ENCODE measurements at regions not wholly inside any gene's neighbourhood (a gene's known extent, or its start where the extent isn't known, plus 50 kb on each side); places are given as distances from the start of the nearest gene placed in this dataset.

GRCh38 chr12:53852061-53852460 lies 86.6 kb upstream of the HOXC13 start:
- Histone ChIP-seq H3K4ac (replicated peaks; ENCODE audit: insufficient read length, low read depth, low read length) (no peak overlapping the region), H2BK5ac (ENCODE audit: low read depth, low read length) (no peak overlapping the region), H3K4me1 (replicated peaks in 1 of 4; ENCODE audit: control insufficient read depth in 3 of 4, insufficient read depth in 4 of 4, low read length in 3 of 4) (no peaks in the 10 kb centered on the region), H3K4me2 (ENCODE audit: insufficient read depth in 1 of 2, low read depth in 2 of 2, low read length in 2 of 2) (no peak overlapping the region), H2BK20ac (ENCODE audit: low read length) (no peak overlapping the region), H4K91ac (replicated peaks; ENCODE audit: insufficient read length, low read length) (no peak overlapping the region), H3K9ac (replicated peaks in 1 of 4; ENCODE audit: extremely low read depth in 1 of 4, low read depth in 3 of 4, low read length in 3 of 4) (no peak overlapping the region), H4K20me1 (replicated peaks in 1 of 2; ENCODE audit: control insufficient read depth in 1 of 2, insufficient read depth in 2 of 2, low read length in 2 of 2) (no peaks in the 10 kb centered on the region), H3K18ac (ENCODE audit: extremely low read depth, low read length) (no peak overlapping the region), H3K56ac (replicated peaks; ENCODE audit: insufficient read length, low read depth, low read length) (no peak overlapping the region), H3K27me3 (replicated peaks in 1 of 4; ENCODE audit: control insufficient read depth in 3 of 4, extremely low read depth in 1 of 4, insufficient read depth in 3 of 4, low read length in 3 of 4) (no peaks in the 10 kb centered on the region; a peak in 1 of 7 replicates), H4K5ac (ENCODE audit: insufficient read length, low read depth, low read length) (no peak overlapping the region), H2BK120ac (replicated peaks; ENCODE audit: low read depth, low read length) (no peak overlapping the region), H2BK15ac (ENCODE audit: low read length) (no peak overlapping the region), H4K8ac (ENCODE audit: extremely low read depth, insufficient read depth, low read length) (no peak overlapping the region), H3K4me3 (ENCODE audit: extremely low read depth in 1 of 4, insufficient read depth in 2 of 4, low read depth in 3 of 4, low read length in 4 of 4) (no peak overlapping the region), H2BK12ac (ENCODE audit: low read depth, low read length) (no peak overlapping the region), H2AFZ (ENCODE audit: low read length) (no peak overlapping the region), H3K23ac (ENCODE audit: insufficient read length) (no peak overlapping the region), H3K36me3 (ENCODE audit: control insufficient read depth in 2 of 4, insufficient read depth in 4 of 4, low read length in 3 of 4) (no peaks in the 10 kb centered on the region), H3K9me3 (ENCODE audit: insufficient read depth in 2 of 2, low read depth in 1 of 2, low read length in 1 of 2) (no peaks in the 10 kb centered on the region), H3K79me2 (ENCODE audit: control insufficient read depth in 1 of 2, insufficient read depth in 2 of 2, low read length in 2 of 2) (no peaks in the 10 kb centered on the region), H3K14ac (ENCODE audit: insufficient read length) (no peak overlapping the region), H3K23me2 (ENCODE audit: low read depth, low read length) (no peaks in the 10 kb centered on the region), H3K27ac (ENCODE audit: low read depth, low read length) (no peak overlapping the region), H2AK5ac (ENCODE audit: low read depth, low read length) (no peak overlapping the region), H3K79me1 (ENCODE audit: low read depth, low read length) (no peaks in the 10 kb centered on the region)
- ChIA-PET POLR2A (ENCODE audit: partially characterized antibody) (no interaction called here), CTCF (ENCODE audit: partially characterized antibody) (interaction anchor here (1.2 kb wide), 1 partner anchor 48 kb away, joined by 3 read pairs; no protein-coding TSS in a partner anchor)
- TF ChIP-seq CTBP2 (IDR thresholded peaks at IDR 0.05; ENCODE audit: borderline replicate concordance, insufficient read depth, insufficient read length, low read length) (no peak), POLR2A (IDR thresholded peaks at IDR 0.05; ENCODE audit: control extremely low read depth in 1 of 2, low read depth in 2 of 2, low read length in 2 of 2) (no peak), SRF (IDR thresholded peaks at IDR 0.05; ENCODE audit: low read depth, low read length) (no peak), HDAC2 (IDR thresholded peaks at IDR 0.05; ENCODE audit: borderline replicate concordance in 1 of 2, low read depth in 2 of 2, low read length in 2 of 2) (no peak), CEBPB (IDR thresholded peaks at IDR 0.05; ENCODE audit: low read depth, low read length) (no peak), CHD1 (IDR thresholded peaks at IDR 0.05; ENCODE audit: low read depth, low read length) (no peak)
- FAIRE-seq: no peak
- no peak for DNase-seq (ENCODE audit: low read depth in 1 of 2, low spot score in 2 of 2)
- 92% methylated on average over 6 of the region's 6 CpGs; no CpG with 5 or more reads in 1 of the 2 experiments for WGBS, 2 experiments (ENCODE audit: extremely low coverage in 1 of 2, insufficient coverage in 1 of 2, insufficient read length in 1 of 2, insufficient replicate concordance in 2 of 2, low coverage in 1 of 2, low lambda C conversion rate in 2 of 2, missing lambda C conversion rate in 1 of 2)

Measured in H1 (cell line).